ENCODE measurements at regions not wholly inside any gene's neighbourhood (a gene's known extent, or its start where the extent isn't known, plus 50 kb on each side); places are given as distances from the start of the nearest gene placed in this dataset.

- no peak overlapping the region for H3K4me3 ChIP-seq (replicated peaks; ENCODE audit: low read depth, low read length)
- TF ChIP-seq CTCF (IDR thresholded peaks at IDR 0.05; ENCODE audit: low read depth, low read length, missing control alignments), result no peak
- DNase-seq (ENCODE audit: extremely low read depth, low read depth), result no peak
These were observed 808.6 kb upstream of the ARGLU1 start for GRCh38 chr13:107376341-107377125.

GRCh38 chr13:107375701-107376340 is 807.9 kb upstream of the ARGLU1 start:
- no peak for TF ChIP-seq CTCF (IDR thresholded peaks at IDR 0.05; ENCODE audit: low read depth, low read length, missing control alignments)
- DNase-seq (ENCODE audit: extremely low read depth, low read depth), result no peak
- H3K4me3 ChIP-seq (replicated peaks; ENCODE audit: low read depth, low read length), result no peak overlapping the region

- TF ChIP-seq CTCF (IDR thresholded peaks at IDR 0.05; ENCODE audit: low read depth, low read length, missing control alignments), result no peak
- no peak overlapping the region for H3K4me3 ChIP-seq (replicated peaks; ENCODE audit: low read depth, low read length)
- no peak for DNase-seq (ENCODE audit: extremely low read depth, low read depth)
These were observed 806.1 kb upstream of the ARGLU1 start for GRCh38 chr13:107374038-107374437.

GRCh38 chr13:107373551-107373950 is 805.6 kb upstream of the ARGLU1 start:
- no peak overlapping the region for H3K4me3 ChIP-seq (replicated peaks; ENCODE audit: low read depth, low read length)
- DNase-seq (ENCODE audit: extremely low read depth, low read depth), result no peak
- TF ChIP-seq CTCF (IDR thresholded peaks at IDR 0.05; ENCODE audit: low read depth, low read length, missing control alignments), result no peak

- no peak for TF ChIP-seq CTCF (IDR thresholded peaks at IDR 0.05; ENCODE audit: low read depth, low read length, missing control alignments)
These were observed 802.3 kb upstream of the ARGLU1 start for GRCh38 chr13:107370015-107370785.

GRCh38 chr13:107367258-107367657 is 799.3 kb upstream of the ARGLU1 start:
- no peak for DNase-seq (ENCODE audit: extremely low read depth, low read depth)
- TF ChIP-seq CTCF (IDR thresholded peaks at IDR 0.05; ENCODE audit: low read depth, low read length, missing control alignments), result no peak
- no peak overlapping the region for H3K4me3 ChIP-seq (replicated peaks; ENCODE audit: low read depth, low read length)

More at GRCh38 chr13:107370015-107370785, 802.3 kb upstream of the ARGLU1 start:
- no peak overlapping the region for H3K4me3 ChIP-seq (replicated peaks; ENCODE audit: low read depth, low read length)
- DNase-seq (ENCODE audit: extremely low read depth, low read depth), result no peak
